ENCODE measurements at regions not wholly inside any gene's neighbourhood (a gene's known extent, or its start where the extent isn't known, plus 50 kb on each side); places are given as distances from the start of the nearest gene placed in this dataset.

DNA sequence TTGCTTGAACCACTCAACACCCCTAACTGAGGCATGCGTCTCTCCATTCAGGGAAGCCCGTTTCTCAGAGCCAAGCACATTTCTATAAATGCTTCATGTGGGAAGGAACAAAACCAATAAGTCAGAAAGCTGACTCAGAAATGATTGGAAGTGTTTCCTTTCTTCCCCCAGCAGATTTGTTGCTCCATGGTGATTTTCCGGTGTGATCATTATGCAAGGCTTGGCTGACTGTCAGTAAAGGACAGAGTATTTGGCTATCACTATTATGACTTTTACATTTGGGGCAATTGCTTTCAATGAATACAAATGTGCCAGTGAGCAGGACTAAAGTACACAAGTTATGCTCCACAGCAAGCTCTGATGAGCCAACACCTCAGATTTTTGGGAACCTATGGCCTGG is 53.3 kb upstream of the ZC3H11B start:
- Histone ChIP-seq H3K18ac (ENCODE audit: insufficient read length, low read depth, low read length) (no peak overlapping the region), H2AK5ac (ENCODE audit: insufficient read length, low read length) (no peak overlapping the region), H3K27ac (ENCODE audit: insufficient read length, low read depth, low read length) (no peak overlapping the region), H3K9me3 (ENCODE audit: control insufficient read depth, low read depth, low read length) (no peaks in the 10 kb centered on the region), H2BK12ac (ENCODE audit: insufficient read length, low read depth, low read length) (no peak overlapping the region), H4K5ac (ENCODE audit: insufficient read length, low read depth, low read length) (no peak overlapping the region), H3K79me1 (ENCODE audit: insufficient read depth, low read depth, low read length, poor library complexity, severe bottlenecking) (no peaks in the 10 kb centered on the region), H3K27me3 (ENCODE audit: insufficient read depth, low read length) (no peaks in the 10 kb centered on the region), H3K4ac (ENCODE audit: low read depth, low read length) (no peak overlapping the region), H3K14ac (ENCODE audit: insufficient read depth, low read length) (no peak overlapping the region), H4K91ac (ENCODE audit: insufficient read length, low read depth, low read length) (no peak overlapping the region), H3K4me1 (ENCODE audit: insufficient read depth, low read length) (no peaks in the 10 kb centered on the region), H3K23ac (ENCODE audit: insufficient read length, low read depth, low read length) (no peak overlapping the region), H2BK120ac (ENCODE audit: low read depth, low read length, poor library complexity, severe bottlenecking) (no peak overlapping the region), H2AFZ (ENCODE audit: low read length) (no peak overlapping the region), H4K8ac (replicated peaks; ENCODE audit: insufficient read length, low read depth, low read length) (no peak overlapping the region), H4K20me1 (ENCODE audit: control insufficient read depth, insufficient read depth, insufficient read length) (no peaks in the 10 kb centered on the region), H3T11ph (ENCODE audit: low read length) (no peak overlapping the region), H3K79me2 (ENCODE audit: insufficient read depth, low read length) (no peaks in the 10 kb centered on the region), H3K9ac (ENCODE audit: extremely low read depth, insufficient read length, low read length) (no peak overlapping the region), H2BK5ac (ENCODE audit: insufficient read length, low read length) (no peak overlapping the region), H2BK20ac (ENCODE audit: low read depth, low read length, poor library complexity, severe bottlenecking) (no peak overlapping the region), H3K56ac (ENCODE audit: insufficient read length, low read depth, low read length) (no peak overlapping the region), H2BK15ac (ENCODE audit: low read depth, low read length) (no peak overlapping the region), H3K4me2 (ENCODE audit: insufficient read depth, insufficient read length, low read length) (no peak overlapping the region), H3K23me2 (ENCODE audit: insufficient read length, low read depth, low read length, poor library complexity, severe bottlenecking) (no peaks in the 10 kb centered on the region)
- no peak overlapping the region for H3K4me3 Mint-ChIP-seq
- no CpG with 5 or more reads among the region's 3 CpGs for WGBS (ENCODE audit: extremely low coverage, insufficient read length, low lambda C conversion rate)
- no peaks in the 10 kb centered on the region for H3K27me3 Mint-ChIP-seq (ENCODE audit: low read depth)
- peaks cover 9% of the 10 kb centered on the region in 2 experiments; a peak in 3 of 4 replicates for H3K4me1 Mint-ChIP-seq
- no peaks in the 10 kb centered on the region for H3K9me3 Mint-ChIP-seq
- H3K36me3 Mint-ChIP-seq (ENCODE audit: insufficient read depth in 1 of 3, low read depth in 3 of 3) = no peaks in the 10 kb centered on the region
- TF ChIP-seq, protein P1, sequence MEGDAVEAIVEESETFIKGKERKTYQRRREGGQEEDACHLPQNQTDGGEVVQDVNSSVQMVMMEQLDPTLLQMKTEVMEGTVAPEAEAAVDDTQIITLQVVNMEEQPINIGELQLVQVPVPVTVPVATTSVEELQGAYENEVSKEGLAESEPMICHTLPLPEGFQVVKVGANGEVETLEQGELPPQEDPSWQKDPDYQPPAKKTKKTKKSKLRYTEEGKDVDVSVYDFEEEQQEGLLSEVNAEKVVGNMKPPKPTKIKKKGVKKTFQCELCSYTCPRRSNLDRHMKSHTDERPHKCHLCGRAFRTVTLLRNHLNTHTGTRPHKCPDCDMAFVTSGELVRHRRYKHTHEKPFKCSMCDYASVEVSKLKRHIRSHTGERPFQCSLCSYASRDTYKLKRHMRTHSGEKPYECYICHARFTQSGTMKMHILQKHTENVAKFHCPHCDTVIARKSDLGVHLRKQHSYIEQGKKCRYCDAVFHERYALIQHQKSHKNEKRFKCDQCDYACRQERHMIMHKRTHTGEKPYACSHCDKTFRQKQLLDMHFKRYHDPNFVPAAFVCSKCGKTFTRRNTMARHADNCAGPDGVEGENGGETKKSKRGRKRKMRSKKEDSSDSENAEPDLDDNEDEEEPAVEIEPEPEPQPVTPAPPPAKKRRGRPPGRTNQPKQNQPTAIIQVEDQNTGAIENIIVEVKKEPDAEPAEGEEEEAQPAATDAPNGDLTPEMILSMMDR (conservative IDR thresholded peaks at IDR 0.05) = no peak
- DNase-seq = no peak
- no peak overlapping the region for H3K27ac Mint-ChIP-seq

Measured in H9 (cell line).